Stimulated activated memory B cell treated with anti-CD40 and anti-IgM and Interleukin-4, amounts not matched to agents 10 μg/mL and 1 μg/mL and 100 μg/mL, for 72 hours (primary cell): ENCODE measurements at regions not wholly inside any gene's neighbourhood (a gene's known extent, or its start where the extent isn't known, plus 50 kb on each side); places are given as distances from the start of the nearest gene placed in this dataset.
"Not testable (repeated sequence)": the region's sequence is repeated elsewhere in the genome, so short reads cannot be mapped to it uniquely, and the experiment has no call there.

ENCODE experiments used
- ATAC-seq: fragments of 150-1000 bp; cut with Tn5 transposase; 2 replicates; pipeline ENCODE4 v1.10.0; 2021
- H3K27ac Mint-ChIP-seq: one replicate; pipeline ENCODE4 v1.8.0; 2022; ENCODE audit warnings: mild to moderate bottlenecking, mixed read lengths
- H3K27me3 Mint-ChIP-seq: one replicate; pipeline ENCODE4 v1.8.0; 2022; ENCODE audit warnings: mixed read lengths
- H3K36me3 Mint-ChIP-seq: one replicate; pipeline ENCODE4 v1.8.0; 2022; ENCODE audit warnings: mixed read lengths
- H3K4me1 Mint-ChIP-seq: one replicate; pipeline ENCODE4 v1.8.0; 2022; ENCODE audit warnings: mixed read lengths
- H3K4me3 Mint-ChIP-seq: one replicate; pipeline ENCODE4 v1.8.0; 2022; ENCODE audit warnings: mild to moderate bottlenecking, moderate library complexity, mixed read lengths
- H3K9me3 Mint-ChIP-seq: one replicate; pipeline ENCODE4 v1.8.0; 2022; ENCODE audit warnings: mixed read lengths

DNA sequence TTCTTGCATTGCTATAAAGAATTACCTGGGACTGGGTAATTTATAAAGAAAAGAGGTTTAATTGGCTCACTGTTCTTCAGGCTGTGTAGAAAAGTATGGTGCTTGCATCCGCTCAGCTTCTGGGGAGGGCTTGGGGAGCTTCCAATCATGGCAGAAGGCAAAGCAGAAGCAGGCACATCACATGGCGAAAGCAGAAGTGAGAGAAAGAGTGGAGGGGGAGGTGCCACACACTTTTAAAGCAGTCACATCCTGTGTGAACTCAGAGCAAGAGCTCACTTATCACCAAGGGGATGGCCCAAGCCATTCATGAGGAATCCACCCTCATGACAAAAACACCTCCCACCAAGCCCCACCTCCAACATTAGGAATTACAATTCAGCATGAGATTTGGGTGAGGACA, 303.5 kb downstream of the OTUD1 start:
- Mint-ChIP-seq H3K4me1 (peaks cover 13% of the 10 kb centered on the region), H3K27me3 (peaks cover 17% of the 10 kb centered on the region), H3K4me3 (no peak overlapping the region), H3K9me3 (peaks cover 11% of the 10 kb centered on the region), H3K36me3 (no peaks in the 10 kb centered on the region), H3K27ac (no peak overlapping the region)
- ATAC-seq, result peak; percentile 75

DNA sequence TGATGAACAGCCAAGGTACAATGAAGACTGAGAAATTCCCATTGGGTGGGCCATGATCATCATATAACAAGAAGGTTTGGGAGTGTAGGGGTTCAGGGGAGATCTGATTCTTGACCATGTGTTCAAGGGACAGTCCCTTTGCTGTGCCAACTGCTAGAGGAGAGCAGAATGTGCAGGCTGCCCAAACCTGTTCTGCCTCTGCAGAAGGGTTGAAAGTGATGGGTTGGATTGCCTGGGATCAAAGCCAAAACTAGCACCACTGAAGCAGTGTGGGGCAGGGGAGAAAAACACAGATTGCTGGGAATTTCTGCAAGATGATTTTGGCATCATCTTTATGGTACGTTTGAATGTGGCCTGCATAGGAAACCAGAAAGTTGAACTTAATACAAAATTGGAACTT, 303.9 kb downstream of the OTUD1 start:
- Mint-ChIP-seq H3K4me3 (no peak overlapping the region), H3K36me3 (no peaks in the 10 kb centered on the region), H3K27ac (no peak overlapping the region), H3K27me3 (peaks cover 17% of the 10 kb centered on the region), H3K4me1 (peaks cover 13% of the 10 kb centered on the region), H3K9me3 (peaks cover 11% of the 10 kb centered on the region)
- ATAC-seq, result no peak

DNA sequence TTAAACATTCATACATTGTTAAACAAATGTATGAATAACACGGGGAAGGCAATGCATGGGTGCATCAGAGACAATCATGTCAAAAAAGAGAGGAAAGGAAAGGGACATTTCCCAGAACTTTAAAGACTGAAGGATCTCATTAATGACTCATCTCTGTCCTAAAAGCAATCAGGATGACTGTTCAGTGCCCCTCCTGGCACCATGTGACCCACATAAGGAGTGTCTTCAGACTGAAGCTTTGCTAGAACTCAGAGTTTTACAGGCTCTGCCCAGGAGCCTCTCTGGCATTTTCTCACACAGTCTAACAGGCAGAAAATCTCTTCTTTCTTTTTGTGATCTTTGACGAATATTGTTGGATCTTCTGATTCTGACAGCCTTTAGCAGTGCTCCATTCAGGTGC, 315.3 kb downstream of the OTUD1 start:
- no peaks in the 10 kb centered on the region for H3K36me3 Mint-ChIP-seq
- peaks cover 9% of the 10 kb centered on the region for H3K27me3 Mint-ChIP-seq
- no peaks in the 10 kb centered on the region for H3K9me3 Mint-ChIP-seq
- ATAC-seq, result no peak
- no peak overlapping the region for H3K27ac Mint-ChIP-seq
- H3K4me3 Mint-ChIP-seq, result no peak overlapping the region
- no peaks in the 10 kb centered on the region for H3K4me1 Mint-ChIP-seq

DNA sequence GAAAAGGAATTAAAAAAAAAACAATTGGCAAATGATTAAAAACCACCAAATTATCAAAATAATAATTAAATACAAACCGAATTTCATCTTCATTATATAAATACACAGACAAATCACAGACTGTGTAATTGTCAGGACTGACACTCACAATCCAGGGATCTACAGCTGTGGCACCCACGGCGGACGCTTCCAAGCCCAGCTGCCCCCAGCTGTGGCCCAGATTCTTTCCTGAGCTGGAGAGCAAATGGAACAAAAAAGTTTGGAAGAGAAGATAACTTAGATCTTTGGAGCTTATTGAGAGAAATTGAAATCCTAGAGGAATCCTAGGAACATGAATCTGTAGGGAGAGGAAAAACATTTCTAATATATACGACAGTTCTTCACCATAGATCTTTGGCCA, 316.1 kb downstream of the OTUD1 start:
- no peak overlapping the region for H3K4me3 Mint-ChIP-seq
- no peaks in the 10 kb centered on the region for H3K36me3 Mint-ChIP-seq
- no peaks in the 10 kb centered on the region for H3K9me3 Mint-ChIP-seq
- H3K27ac Mint-ChIP-seq, result no peak overlapping the region
- peaks cover 9% of the 10 kb centered on the region for H3K27me3 Mint-ChIP-seq
- H3K4me1 Mint-ChIP-seq, result no peaks in the 10 kb centered on the region
- no peak for ATAC-seq

DNA sequence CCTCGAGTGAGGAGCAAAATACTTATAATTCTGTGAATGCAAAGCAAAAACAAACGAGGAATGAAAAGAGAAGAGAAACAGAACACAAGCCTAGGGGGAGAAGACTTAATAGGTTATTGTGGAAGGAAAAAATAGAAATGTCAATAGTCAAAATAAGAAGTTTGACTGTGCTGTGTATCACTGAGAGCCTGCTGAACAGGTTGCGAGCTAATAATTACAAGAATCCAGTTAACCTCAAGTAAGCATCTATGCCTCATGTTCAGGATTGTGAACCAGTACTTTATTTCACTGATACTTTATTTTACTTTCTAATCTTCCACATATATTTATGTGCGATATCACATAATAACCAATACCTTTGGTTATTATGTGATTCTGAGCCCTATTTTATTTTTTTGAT, 316.7 kb downstream of the OTUD1 start:
- H3K27me3 Mint-ChIP-seq, result peaks cover 9% of the 10 kb centered on the region
- H3K27ac Mint-ChIP-seq, result no peak overlapping the region
- H3K36me3 Mint-ChIP-seq, result no peaks in the 10 kb centered on the region
- no peak overlapping the region for H3K4me3 Mint-ChIP-seq
- ATAC-seq, result no peak
- no peaks in the 10 kb centered on the region for H3K4me1 Mint-ChIP-seq
- H3K9me3 Mint-ChIP-seq, result no peaks in the 10 kb centered on the region

DNA sequence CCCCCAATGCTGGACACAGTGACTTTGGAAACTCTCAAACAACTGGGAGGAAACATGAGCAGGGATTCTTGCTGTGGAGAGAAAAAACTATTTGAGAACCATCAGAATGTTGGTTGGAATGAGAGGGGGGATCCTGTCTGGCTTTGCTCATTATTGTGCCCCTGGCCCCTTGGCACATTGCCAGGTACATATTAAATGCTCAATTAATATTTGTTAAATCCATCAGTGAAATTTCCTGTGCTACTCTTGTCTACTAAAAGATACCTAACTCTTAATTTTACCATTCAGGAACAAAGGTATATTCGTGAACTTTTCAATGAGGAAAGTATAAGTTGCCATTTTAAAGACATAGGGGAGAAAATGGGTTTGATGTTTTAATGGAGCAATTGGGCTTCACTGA, 329.4 kb downstream of the OTUD1 start:
- H3K27me3 Mint-ChIP-seq, result no peaks in the 10 kb centered on the region
- H3K4me1 Mint-ChIP-seq, result no peaks in the 10 kb centered on the region
- H3K36me3 Mint-ChIP-seq, result no peaks in the 10 kb centered on the region

DNA sequence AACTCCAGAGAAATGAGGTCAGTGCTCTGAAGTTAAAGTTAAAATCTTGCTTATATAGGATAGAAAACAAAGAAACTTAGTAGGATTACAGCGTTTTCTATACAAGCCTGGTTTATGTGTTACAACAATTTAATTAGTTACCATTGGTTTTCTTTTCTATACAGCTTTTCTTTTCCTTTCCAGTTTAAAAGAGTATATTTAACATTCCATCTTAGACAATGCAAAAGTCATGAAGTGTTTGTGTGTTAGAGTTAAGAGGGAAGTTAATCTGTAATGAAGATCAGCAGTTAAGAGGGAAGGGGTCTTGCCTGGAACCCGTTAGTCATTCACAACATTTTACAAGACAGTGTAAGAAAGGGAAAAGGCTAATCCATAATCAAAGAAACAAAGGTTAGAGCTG, 338.3 kb downstream of the OTUD1 start:
- Mint-ChIP-seq H3K9me3 (no peaks in the 10 kb centered on the region), H3K4me3 (no peak overlapping the region), H3K27ac (no peak overlapping the region), H3K27me3 (no peaks in the 10 kb centered on the region), H3K4me1 (no peaks in the 10 kb centered on the region), H3K36me3 (no peaks in the 10 kb centered on the region)
- no peak for ATAC-seq

More for the DNA sequence above, 329.4 kb downstream of the OTUD1 start:
- H3K4me3 Mint-ChIP-seq, result no peak overlapping the region
- ATAC-seq, result no peak
- peaks cover 12% of the 10 kb centered on the region for H3K9me3 Mint-ChIP-seq
- no peak overlapping the region for H3K27ac Mint-ChIP-seq

DNA sequence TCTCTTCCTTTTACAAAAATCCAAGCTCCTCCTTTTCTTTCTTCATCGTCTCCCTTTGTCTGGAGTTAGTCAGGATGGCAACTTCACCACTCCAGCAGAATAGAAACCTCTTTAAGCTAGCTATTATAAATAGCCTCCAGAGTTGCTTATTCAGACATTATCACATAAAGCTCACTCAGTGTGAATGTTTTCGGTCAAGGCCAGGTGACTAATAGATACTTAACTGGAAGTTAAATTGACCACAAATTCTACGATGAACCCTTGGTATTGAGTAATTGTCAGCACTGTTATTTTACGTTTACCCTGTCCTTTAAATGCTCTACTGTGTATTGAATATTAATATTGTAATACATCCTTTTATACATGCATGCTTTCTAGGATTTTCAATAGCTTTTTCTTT, 340.4 kb downstream of the OTUD1 start:
- Mint-ChIP-seq H3K27me3 (no peaks in the 10 kb centered on the region), H3K27ac (no peak overlapping the region), H3K4me1 (no peaks in the 10 kb centered on the region), H3K4me3 (no peak overlapping the region), H3K9me3 (no peaks in the 10 kb centered on the region), H3K36me3 (no peaks in the 10 kb centered on the region)
- no peak for ATAC-seq

DNA sequence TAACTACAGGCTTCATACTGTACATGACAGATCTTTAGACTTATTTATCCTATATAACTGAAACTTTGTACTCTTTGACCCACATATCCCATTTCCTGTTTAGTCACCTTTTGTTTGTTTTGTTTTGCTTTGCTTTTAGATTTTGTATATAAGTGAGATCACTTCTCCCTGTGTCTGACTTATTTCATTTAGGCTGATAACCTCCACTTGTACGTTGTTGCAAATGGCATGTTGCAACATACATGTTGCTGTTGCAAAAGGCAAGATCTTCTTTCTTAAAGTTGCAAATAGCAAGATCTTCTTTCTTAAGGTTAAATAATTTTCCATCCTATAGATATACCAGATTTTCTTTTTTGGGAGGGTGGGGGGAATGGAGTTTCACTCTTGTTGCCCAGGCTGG, 341.5 kb downstream of the OTUD1 start:
- Mint-ChIP-seq H3K27me3 (peaks cover 3% of the 10 kb centered on the region), H3K27ac (no peak overlapping the region), H3K4me1 (no peaks in the 10 kb centered on the region), H3K9me3 (no peaks in the 10 kb centered on the region), H3K4me3 (no peak overlapping the region), H3K36me3 (no peaks in the 10 kb centered on the region)
- no peak for ATAC-seq

DNA sequence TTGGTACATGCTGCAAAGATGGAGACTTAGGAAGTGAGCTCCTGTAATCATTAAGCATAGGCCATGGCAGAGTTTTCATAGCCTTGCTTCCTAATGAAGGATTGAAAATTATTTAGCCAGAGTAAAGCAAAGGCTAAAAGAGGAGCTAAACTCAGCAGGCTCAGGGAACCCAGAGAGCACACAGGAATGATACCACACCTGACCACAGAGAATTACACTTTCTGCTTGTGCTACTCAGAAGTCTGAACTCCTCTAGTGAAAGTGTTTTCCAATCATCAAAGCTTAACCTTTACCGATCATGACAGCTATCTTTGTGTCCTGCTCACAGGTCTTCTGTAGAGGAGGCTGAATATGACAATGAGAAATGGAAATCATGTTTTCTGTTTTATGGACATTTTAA, 347.7 kb downstream of the OTUD1 start:
- Mint-ChIP-seq H3K27ac (no peak overlapping the region), H3K4me1 (no peaks in the 10 kb centered on the region), H3K27me3 (peaks cover 11% of the 10 kb centered on the region), H3K9me3 (no peaks in the 10 kb centered on the region), H3K36me3 (no peaks in the 10 kb centered on the region), H3K4me3 (no peak overlapping the region)
- ATAC-seq, result no peak

DNA sequence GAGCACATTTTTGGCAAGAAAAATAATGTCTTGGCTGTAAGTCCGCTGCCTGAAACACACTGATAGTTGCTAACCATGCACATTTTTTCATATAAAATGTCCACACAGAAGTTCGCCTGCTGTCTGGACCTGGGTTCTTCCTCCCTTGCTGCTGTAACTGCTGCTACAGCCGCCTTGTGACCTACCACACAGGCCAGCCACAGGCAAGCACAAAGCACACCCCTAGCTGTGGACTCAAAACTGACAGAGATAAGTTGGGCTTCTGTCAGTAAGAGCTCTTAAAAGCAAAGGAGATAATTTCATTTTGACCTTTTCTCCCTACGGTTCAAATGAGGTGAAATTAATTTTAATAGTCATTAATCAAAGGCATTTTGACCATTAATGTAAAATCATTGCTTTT, 354.7 kb downstream of the OTUD1 start:
- Mint-ChIP-seq H3K9me3 (peaks cover 8% of the 10 kb centered on the region), H3K27me3 (no peaks in the 10 kb centered on the region), H3K27ac (no peak overlapping the region), H3K4me1 (peaks cover 7% of the 10 kb centered on the region), H3K4me3 (no peak overlapping the region), H3K36me3 (no peaks in the 10 kb centered on the region)
- ATAC-seq, result no peak

DNA sequence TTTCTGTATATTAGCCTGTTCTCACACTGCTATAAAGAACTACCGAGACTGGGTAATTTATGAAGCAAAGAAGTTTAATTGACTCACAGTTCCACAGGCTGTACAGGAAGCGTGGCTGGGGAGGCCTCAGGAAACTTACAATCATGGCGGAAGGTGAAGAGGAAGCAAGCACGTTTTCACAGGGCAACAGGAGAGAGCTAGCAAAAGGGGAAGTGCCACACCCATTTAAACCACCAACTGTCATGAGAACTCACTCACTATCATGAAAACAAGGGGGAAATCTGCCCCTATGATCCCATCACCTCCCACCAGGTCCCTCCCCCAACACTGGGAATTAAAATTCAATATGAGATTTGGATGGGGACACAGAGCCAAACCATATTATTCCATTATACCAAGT, 358.6 kb downstream of the OTUD1 start:
- ATAC-seq, H3K4me3 Mint-ChIP-seq, H3K4me1 Mint-ChIP-seq, H3K36me3 Mint-ChIP-seq, H3K27me3 Mint-ChIP-seq, H3K27ac Mint-ChIP-seq: not testable (repeated sequence)
- peaks cover 11% of the 10 kb centered on the region for H3K9me3 Mint-ChIP-seq

DNA sequence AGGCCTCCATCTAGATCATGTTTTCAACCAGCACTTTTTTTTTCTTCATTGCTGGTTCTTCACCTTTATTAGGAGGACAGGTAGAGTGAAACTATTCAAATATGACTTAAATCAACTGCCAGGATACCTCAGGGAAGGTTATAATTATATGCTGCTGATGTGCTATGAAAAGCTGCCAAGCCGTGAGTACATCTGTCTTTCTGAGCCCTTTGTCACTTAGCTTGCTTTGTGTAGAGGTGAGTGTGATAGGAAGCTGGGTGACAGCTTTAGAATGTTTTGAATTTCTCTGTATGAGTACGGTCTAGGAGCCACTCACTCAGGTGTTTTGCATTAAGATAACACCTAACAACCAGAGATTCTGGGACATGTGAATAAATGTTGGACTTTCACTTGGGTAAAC, 365.2 kb downstream of the OTUD1 start:
- H3K4me3 Mint-ChIP-seq, result no peak overlapping the region
- H3K9me3 Mint-ChIP-seq, result peaks cover 2% of the 10 kb centered on the region
- no peaks in the 10 kb centered on the region for H3K36me3 Mint-ChIP-seq
- H3K4me1 Mint-ChIP-seq, result no peaks in the 10 kb centered on the region
- H3K27ac Mint-ChIP-seq, result no peak overlapping the region
- no peak for ATAC-seq
- H3K27me3 Mint-ChIP-seq, result no peaks in the 10 kb centered on the region

DNA sequence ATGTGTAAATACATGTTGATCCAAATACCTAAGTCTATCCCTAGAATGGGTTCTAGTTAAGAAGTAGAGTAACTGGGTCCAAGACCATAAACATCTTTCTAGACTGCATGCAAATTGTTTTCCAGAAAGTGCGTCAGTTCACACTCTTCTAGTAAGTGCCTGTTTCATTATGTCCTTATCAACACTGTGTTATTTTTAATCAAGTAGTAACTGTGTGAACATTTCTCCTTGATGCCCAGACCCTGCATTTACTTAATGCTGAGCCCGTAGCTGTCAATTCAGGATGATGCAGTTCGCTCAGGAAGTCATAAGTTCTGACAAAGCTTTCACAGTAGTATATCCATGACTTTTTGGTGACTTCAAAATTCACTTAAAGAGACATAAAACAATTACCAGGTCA, 374.8 kb downstream of the OTUD1 start:
- Mint-ChIP-seq H3K27me3 (no peaks in the 10 kb centered on the region), H3K9me3 (no peaks in the 10 kb centered on the region), H3K27ac (no peak overlapping the region), H3K4me3 (no peak overlapping the region), H3K36me3 (no peaks in the 10 kb centered on the region), H3K4me1 (no peaks in the 10 kb centered on the region)
- no peak for ATAC-seq

DNA sequence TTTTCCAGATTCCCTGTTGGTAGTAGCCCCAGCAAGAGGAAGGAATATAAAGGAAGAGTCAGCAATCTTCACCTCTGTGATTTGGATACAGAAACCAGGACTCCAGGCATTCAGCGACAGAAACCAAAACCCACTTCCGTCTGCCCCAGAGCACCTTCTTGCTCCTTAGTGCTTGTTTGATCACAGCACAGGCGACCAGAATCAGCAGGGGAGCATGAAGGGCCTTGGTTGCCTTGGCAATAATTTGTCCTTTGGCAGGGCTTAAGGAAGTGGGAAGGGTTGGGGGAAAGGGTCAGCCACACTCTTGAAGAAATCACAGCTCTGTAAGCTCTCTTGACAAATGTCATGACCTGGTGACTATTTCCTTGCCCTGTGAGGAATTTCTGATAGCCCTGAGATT, 379.6 kb downstream of the OTUD1 start:
- Mint-ChIP-seq H3K27me3 (no peaks in the 10 kb centered on the region), H3K9me3 (no peaks in the 10 kb centered on the region), H3K4me1 (no peaks in the 10 kb centered on the region), H3K4me3 (no peak overlapping the region), H3K36me3 (no peaks in the 10 kb centered on the region), H3K27ac (no peak overlapping the region)
- ATAC-seq, result no peak

DNA sequence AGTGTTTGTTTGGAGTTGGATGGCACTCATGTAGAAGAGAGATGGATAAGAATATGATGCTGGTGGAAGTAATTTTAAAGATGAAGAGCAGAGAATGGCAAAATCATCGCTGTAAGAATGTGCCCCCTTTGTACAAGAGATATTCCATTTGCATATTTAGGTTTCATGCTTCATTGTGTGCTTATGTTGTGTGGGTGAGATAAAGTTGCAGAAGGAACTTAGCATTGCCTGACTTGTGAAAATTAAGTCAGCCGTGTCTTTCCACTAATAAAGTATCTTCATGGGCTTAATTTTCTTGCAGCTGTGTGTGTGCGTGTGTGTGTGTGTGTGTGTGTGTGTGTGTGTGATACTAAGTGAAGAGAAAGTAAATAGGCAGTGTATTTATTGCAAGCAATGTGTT, 381.9 kb downstream of the OTUD1 start:
- peaks cover 3% of the 10 kb centered on the region for H3K9me3 Mint-ChIP-seq
- H3K4me3 Mint-ChIP-seq, result no peak overlapping the region
- ATAC-seq, result no peak
- no peak overlapping the region for H3K27ac Mint-ChIP-seq
- no peaks in the 10 kb centered on the region for H3K36me3 Mint-ChIP-seq
- no peaks in the 10 kb centered on the region for H3K4me1 Mint-ChIP-seq
- no peaks in the 10 kb centered on the region for H3K27me3 Mint-ChIP-seq

DNA sequence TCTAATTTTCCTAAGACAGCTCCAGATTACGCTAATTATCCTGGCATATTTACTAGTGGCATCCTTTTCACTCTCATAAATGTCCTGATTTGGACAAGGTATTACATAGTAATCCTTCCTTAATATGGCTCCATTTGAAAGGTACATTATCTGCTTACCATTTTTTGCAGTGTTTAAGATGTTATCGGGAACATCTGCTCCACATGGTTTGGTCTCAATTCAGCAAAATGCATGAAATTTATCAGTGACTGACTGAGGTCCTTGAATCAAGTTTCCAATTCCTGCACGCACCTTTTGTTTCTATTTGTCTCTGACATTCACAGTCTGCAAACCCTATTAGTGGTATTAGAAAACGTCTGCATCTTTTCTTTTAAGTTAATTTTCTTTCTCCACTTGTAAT, 384.1 kb upstream of the KIAA1217 start:
- Mint-ChIP-seq H3K4me3 (no peak overlapping the region), H3K9me3 (peaks cover 5% of the 10 kb centered on the region), H3K36me3 (no peaks in the 10 kb centered on the region), H3K27ac (no peak overlapping the region), H3K27me3 (no peaks in the 10 kb centered on the region), H3K4me1 (no peaks in the 10 kb centered on the region)
- ATAC-seq, result no peak
